WTC11 (cell line): ENCODE measurements at regions not wholly inside any gene's neighbourhood (a gene's known extent, or its start where the extent isn't known, plus 50 kb on each side); places are given as distances from the start of the nearest gene placed in this dataset.

Experiments used
- ATAC-seq: fragments of 200-7000 bp; cut with Tn5 transposase; 2 replicates; pipeline ENCODE4 v1.10.0; 2021; ENCODE audit warnings: mild to moderate bottlenecking, moderate library complexity
- CTCF ChIA-PET: fragments of 300-600 bp; sonication (Branson Sonifier 250); formaldehyde crosslinking; loops from one replicate; lab custom pipeline; 2021; ENCODE audit warnings: antibody characterized with exemption; lab: Charles Lee
- POLR2A ChIA-PET: fragments of 350-600 bp; sonication (Branson Sonifier 250); formaldehyde crosslinking; loops from one replicate; lab custom pipeline; 2021; ENCODE audit warnings: antibody characterized with exemption; lab: Charles Lee
- DNase-seq: peaks from one replicate; pipeline ENCODE4 v3.0.0; 2021; ENCODE audit warnings: low spot score
- H3K27ac Mint-ChIP-seq: 2 replicates; pipeline ENCODE4 v1.8.0; 2021; ENCODE audit warnings: mixed read lengths
- H3K27me3 Mint-ChIP-seq: 2 replicates; pipeline ENCODE4 v1.8.0; 2021; ENCODE audit warnings: low read depth, mild to moderate bottlenecking, moderate library complexity, mixed read lengths
- H3K36me3 Mint-ChIP-seq: 2 replicates; pipeline ENCODE4 v1.8.0; 2021; ENCODE audit warnings: mixed read lengths
- H3K4me1 Mint-ChIP-seq: 2 replicates; pipeline ENCODE4 v1.8.0; 2022; ENCODE audit warnings: mixed read lengths
- H3K4me3 Mint-ChIP-seq: 2 replicates; pipeline ENCODE4 v1.8.0; 2021; ENCODE audit warnings: mild to moderate bottlenecking, moderate library complexity, mixed read lengths
- H3K9me3 Mint-ChIP-seq: 2 replicates; pipeline ENCODE4 v1.8.0; 2021; ENCODE audit warnings: mixed read lengths
- ATF1 ChIP-seq: sonication (generic); formaldehyde crosslinking; IDR thresholded peaks from 2 replicates; pipeline ENCODE4 v1.8.1; 2023; ENCODE audit warnings: mild to moderate bottlenecking, moderate library complexity, missing genetic modification reagents
- CREB1 ChIP-seq: sonication (generic); formaldehyde crosslinking; IDR thresholded peaks from 2 replicates; pipeline ENCODE4 v1.8.0; 2023; ENCODE audit warnings: mild to moderate bottlenecking, missing genetic modification reagents
- E2F4 ChIP-seq: sonication (generic); formaldehyde crosslinking; IDR thresholded peaks from 2 replicates; pipeline ENCODE4 v1.8.1; 2022; ENCODE audit warnings: low read depth, mild to moderate bottlenecking, moderate library complexity, missing genetic modification reagents, borderline replicate concordance
- EMX1 ChIP-seq: fragments of 250-450 bp; sonication (Bioruptor Pico); IDR thresholded peaks from 2 replicates; pipeline ENCODE4 v1.8.0; 2021; ENCODE audit warnings: mild to moderate bottlenecking
- FOXP1 ChIP-seq: sonication (generic); formaldehyde crosslinking; IDR thresholded peaks from 2 replicates; pipeline ENCODE4 v1.8.0; 2022; ENCODE audit warnings: missing genetic modification reagents, mild to moderate bottlenecking, moderate library complexity, borderline replicate concordance
- GABPB1 ChIP-seq: sonication (generic); formaldehyde crosslinking; IDR thresholded peaks from 2 replicates; pipeline ENCODE4 v1.8.1; 2023; ENCODE audit warnings: mild to moderate bottlenecking, missing genetic modification reagents
- IRF2 ChIP-seq: sonication (generic); formaldehyde crosslinking; IDR thresholded peaks from 2 replicates; pipeline ENCODE4 v1.8.0; 2022; ENCODE audit warnings: low read depth, missing genetic modification reagents, borderline replicate concordance
- MYBL2 ChIP-seq: sonication (generic); formaldehyde crosslinking; IDR thresholded peaks from 2 replicates; pipeline ENCODE4 v1.8.1; 2023; ENCODE audit warnings: mild to moderate bottlenecking, moderate library complexity, missing genetic modification reagents
- NFATC4 ChIP-seq: fragments of 250-450 bp; sonication (Bioruptor Pico); IDR thresholded peaks from 2 replicates; pipeline ENCODE4 v1.9.0; 2021; ENCODE audit warnings: mild to moderate bottlenecking
- NFE2L1 ChIP-seq: sonication (generic); formaldehyde crosslinking; IDR thresholded peaks from 2 replicates; pipeline ENCODE4 v1.8.1; 2023; ENCODE audit warnings: missing genetic modification reagents
- PRRX2 ChIP-seq: fragments of 250-450 bp; sonication (Bioruptor Pico); IDR thresholded peaks from 2 replicates; pipeline ENCODE4 v1.8.0; 2021; ENCODE audit warnings: mild to moderate bottlenecking
- RORB ChIP-seq: fragments of 250-450 bp; sonication (Bioruptor Pico); IDR thresholded peaks from 2 replicates; pipeline ENCODE4 v1.9.0; 2021; ENCODE audit warnings: mild to moderate bottlenecking
- SP1 ChIP-seq: sonication (generic); formaldehyde crosslinking; conservative IDR thresholded peaks from 2 replicates; pipeline ENCODE4 v1.8.1; 2022; ENCODE audit warnings: missing genetic modification reagents
- TEAD4 ChIP-seq: sonication (generic); formaldehyde crosslinking; IDR thresholded peaks from 2 replicates; pipeline ENCODE4 v1.8.0; 2022; ENCODE audit warnings: mild to moderate bottlenecking, missing genetic modification reagents
- USF2 ChIP-seq: sonication (generic); formaldehyde crosslinking; IDR thresholded peaks from 2 replicates; pipeline ENCODE4 v1.8.1; 2023; ENCODE audit warnings: mild to moderate bottlenecking, missing genetic modification reagents, moderate library complexity
- ZBTB43 ChIP-seq: sonication (generic); formaldehyde crosslinking; IDR thresholded peaks from 2 replicates; pipeline ENCODE4 v1.8.1; 2023; ENCODE audit warnings: mild to moderate bottlenecking, missing genetic modification reagents
- ZNF121 ChIP-seq: sonication (generic); formaldehyde crosslinking; IDR thresholded peaks from 2 replicates; pipeline ENCODE4 v1.8.0; 2023; ENCODE audit warnings: missing genetic modification reagents
- ZNF138 ChIP-seq: sonication (generic); formaldehyde crosslinking; conservative IDR thresholded peaks from 2 replicates; pipeline ENCODE4 v1.8.1; 2022; ENCODE audit warnings: mild to moderate bottlenecking, moderate library complexity, missing genetic modification reagents
- ZNF671 ChIP-seq: fragments of 250-450 bp; sonication (Bioruptor Pico); IDR thresholded peaks from 2 replicates; pipeline ENCODE4 v1.8.0; 2021; ENCODE audit warnings: mild to moderate bottlenecking
- TF ChIP-seq, protein P1 (sequence below): sonication (generic); formaldehyde crosslinking; IDR thresholded peaks from 2 replicates; pipeline ENCODE4 v1.8.1; 2023; ENCODE audit warnings: mild to moderate bottlenecking, missing genetic modification reagents, moderate library complexity
- TF ChIP-seq, protein P2 (sequence below): sonication (generic); formaldehyde crosslinking; IDR thresholded peaks from 2 replicates; pipeline ENCODE4 v1.8.1; 2022; ENCODE audit warnings: mild to moderate bottlenecking, moderate library complexity, missing genetic modification reagents
- TF ChIP-seq, protein P3 (sequence below): sonication (generic); formaldehyde crosslinking; conservative IDR thresholded peaks from 2 replicates; pipeline ENCODE4 v1.8.1; 2022; ENCODE audit warnings: mild to moderate bottlenecking, missing genetic modification reagents
- TF ChIP-seq, protein P4 (sequence below): sonication (generic); formaldehyde crosslinking; IDR thresholded peaks from 2 replicates; pipeline ENCODE4 v1.8.1; 2022; ENCODE audit warnings: low read depth, missing genetic modification reagents, borderline replicate concordance
- TF ChIP-seq, protein P5 (sequence below): fragments of 250-450 bp; sonication (Bioruptor Pico); IDR thresholded peaks from 2 replicates; pipeline ENCODE4 v1.9.0; 2021; ENCODE audit warnings: mild to moderate bottlenecking

- no peak for TF ChIP-seq E2F4 (CRISPR knock-in tag)
- TF ChIP-seq, protein P1, sequence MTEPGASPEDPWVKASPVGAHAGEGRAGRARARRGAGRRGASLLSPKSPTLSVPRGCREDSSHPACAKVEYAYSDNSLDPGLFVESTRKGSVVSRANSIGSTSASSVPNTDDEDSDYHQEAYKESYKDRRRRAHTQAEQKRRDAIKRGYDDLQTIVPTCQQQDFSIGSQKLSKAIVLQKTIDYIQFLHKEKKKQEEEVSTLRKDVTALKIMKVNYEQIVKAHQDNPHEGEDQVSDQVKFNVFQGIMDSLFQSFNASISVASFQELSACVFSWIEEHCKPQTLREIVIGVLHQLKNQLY (CRISPR knock-in tag) = no peak
- no peak for TF ChIP-seq ATF1 (CRISPR knock-in tag)
- no peak for TF ChIP-seq NFATC4 (CRISPR knock-in tag)
- TF ChIP-seq, all 79 proteins: peak for 0
Observed at GRCh38 chr5:179411161-179411841, 66.0 kb upstream of the ADAMTS2 start (continued).

- ChIA-PET CTCF (no interaction called here), POLR2A (no interaction called here)
- H3K36me3 Mint-ChIP-seq = no peaks in the 10 kb centered on the region
- no peaks in the 10 kb centered on the region for H3K4me1 Mint-ChIP-seq
- H3K27me3 Mint-ChIP-seq = no peaks in the 10 kb centered on the region
- ATAC-seq = peak; percentile 36
- TF ChIP-seq USF2 (CRISPR knock-in tag) (no peak), ZNF138 (no peak), CREB1 (no peak), NFE2L1 (no peak), FOXP1 (no peak), RORB (CRISPR knock-in tag) (no peak), E2F4 (CRISPR knock-in tag) (no peak)
- peaks cover 7% of the 10 kb centered on the region; the same call in 1 of the 2 replicates for H3K9me3 Mint-ChIP-seq
- H3K4me3 Mint-ChIP-seq = no peak overlapping the region
- no peak for DNase-seq
- H3K27ac Mint-ChIP-seq = no peak overlapping the region
Observed at GRCh38 chr5:179410291-179411160, 65.3 kb upstream of the ADAMTS2 start.

- no peak for DNase-seq
- no peaks in the 10 kb centered on the region for H3K36me3 Mint-ChIP-seq
- CTCF ChIA-PET = interaction anchor here (0.6 kb wide), 1 partner anchor 1159 kb away, joined by 5 read pairs; no protein-coding TSS in a partner anchor
- no peak for ATAC-seq
- no peaks in the 10 kb centered on the region for H3K4me1 Mint-ChIP-seq
- peaks cover 7% of the 10 kb centered on the region; the same call in 1 of the 2 replicates for H3K9me3 Mint-ChIP-seq
- H3K4me3 Mint-ChIP-seq = no peak overlapping the region
- no peak overlapping the region for H3K27ac Mint-ChIP-seq
- H3K27me3 Mint-ChIP-seq = no peaks in the 10 kb centered on the region
- POLR2A ChIA-PET = no interaction called here
- TF ChIP-seq GABPB1 (no peak), PRRX2 (CRISPR knock-in tag) (no peak), SP1 (CRISPR knock-in tag) (no peak), ZBTB43 (CRISPR knock-in tag) (no peak), ZNF121 (CRISPR knock-in tag) (no peak), EMX1 (CRISPR knock-in tag) (no peak), ZNF671 (CRISPR knock-in tag) (no peak), IRF2 (no peak), TEAD4 (CRISPR knock-in tag) (no peak), MYBL2 (CRISPR knock-in tag) (no peak)
- TF ChIP-seq, protein P2, sequence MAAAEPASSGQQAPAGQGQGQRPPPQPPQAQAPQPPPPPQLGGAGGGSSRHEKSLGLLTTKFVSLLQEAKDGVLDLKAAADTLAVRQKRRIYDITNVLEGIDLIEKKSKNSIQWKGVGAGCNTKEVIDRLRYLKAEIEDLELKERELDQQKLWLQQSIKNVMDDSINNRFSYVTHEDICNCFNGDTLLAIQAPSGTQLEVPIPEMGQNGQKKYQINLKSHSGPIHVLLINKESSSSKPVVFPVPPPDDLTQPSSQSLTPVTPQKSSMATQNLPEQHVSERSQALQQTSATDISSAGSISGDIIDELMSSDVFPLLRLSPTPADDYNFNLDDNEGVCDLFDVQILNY (CRISPR knock-in tag) = no peak
- TF ChIP-seq, protein P3, sequence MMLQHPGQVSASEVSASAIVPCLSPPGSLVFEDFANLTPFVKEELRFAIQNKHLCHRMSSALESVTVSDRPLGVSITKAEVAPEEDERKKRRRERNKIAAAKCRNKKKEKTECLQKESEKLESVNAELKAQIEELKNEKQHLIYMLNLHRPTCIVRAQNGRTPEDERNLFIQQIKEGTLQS = no peak
- TF ChIP-seq, protein P4, sequence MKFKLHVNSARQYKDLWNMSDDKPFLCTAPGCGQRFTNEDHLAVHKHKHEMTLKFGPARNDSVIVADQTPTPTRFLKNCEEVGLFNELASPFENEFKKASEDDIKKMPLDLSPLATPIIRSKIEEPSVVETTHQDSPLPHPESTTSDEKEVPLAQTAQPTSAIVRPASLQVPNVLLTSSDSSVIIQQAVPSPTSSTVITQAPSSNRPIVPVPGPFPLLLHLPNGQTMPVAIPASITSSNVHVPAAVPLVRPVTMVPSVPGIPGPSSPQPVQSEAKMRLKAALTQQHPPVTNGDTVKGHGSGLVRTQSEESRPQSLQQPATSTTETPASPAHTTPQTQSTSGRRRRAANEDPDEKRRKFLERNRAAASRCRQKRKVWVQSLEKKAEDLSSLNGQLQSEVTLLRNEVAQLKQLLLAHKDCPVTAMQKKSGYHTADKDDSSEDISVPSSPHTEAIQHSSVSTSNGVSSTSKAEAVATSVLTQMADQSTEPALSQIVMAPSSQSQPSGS = no peak
- TF ChIP-seq, protein P5, sequence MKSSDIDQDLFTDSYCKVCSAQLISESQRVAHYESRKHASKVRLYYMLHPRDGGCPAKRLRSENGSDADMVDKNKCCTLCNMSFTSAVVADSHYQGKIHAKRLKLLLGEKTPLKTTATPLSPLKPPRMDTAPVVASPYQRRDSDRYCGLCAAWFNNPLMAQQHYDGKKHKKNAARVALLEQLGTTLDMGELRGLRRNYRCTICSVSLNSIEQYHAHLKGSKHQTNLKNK = no peak
Observed at GRCh38 chr5:179409806-179410205, 64.5 kb upstream of the ADAMTS2 start.
